Caco-2 (cell line): ENCODE measurements at regions not wholly inside any gene's neighbourhood (a gene's known extent, or its start where the extent isn't known, plus 50 kb on each side); places are given as distances from the start of the nearest gene placed in this dataset.

Experiments
- BruUV-seq: library from RNA; stranded (reverse); fragments of 400-500 nt; replicated peaks from 2 replicates; lab custom pipeline; 2021; lab: Mats Ljungman, UMichigan
- CTCF ChIA-PET: fragments of 300-600 bp; sonication (Branson Sonifier 250); formaldehyde crosslinking; loops from one replicate; lab custom pipeline; 2022; ENCODE audit warnings: antibody characterized with exemption; lab: Charles Lee
- POLR2A ChIA-PET: fragments of 300-600 bp; sonication (Branson Sonifier 250); formaldehyde crosslinking; loops from one replicate; lab custom pipeline; 2022; ENCODE audit warnings: antibody characterized with exemption; lab: Charles Lee
- DNase-seq, 2 experiments: peaks; one replicate each; pipeline versions ENCODE4 v3.0.0 to v3.0.0-alpha.2; 2020 to 2022
- H3K27me3 ChIP-seq: replicated peaks from 2 replicates; pipeline ENCODE4 v1.6.0; 2011; ENCODE audit warnings: low read length; ENCODE audit not compliant: control insufficient read depth, insufficient read depth
- H3K36me3 ChIP-seq: 2 replicates; pipeline ENCODE4 v1.5.1; 2011; ENCODE audit warnings: low read length; ENCODE audit not compliant: control insufficient read depth, insufficient read depth
- H3K4me1 ChIP-seq: fragments of 250-450 bp; sonication (Bioruptor Pico); 2 replicates; pipeline ENCODE4 v1.5.1; 2020; ENCODE audit warnings: mild to moderate bottlenecking
- H3K4me3 ChIP-seq: 2 replicates; pipeline ENCODE4 v1.5.1; 2011; ENCODE audit warnings: low read depth, mild to moderate bottlenecking, control low read depth, low read length
- H3K9me3 ChIP-seq: fragments of 250-450 bp; sonication (Bioruptor Pico); 2 replicates; pipeline ENCODE4 v1.5.1; 2020; ENCODE audit warnings: mild to moderate bottlenecking, moderate library complexity
- H3K27ac Mint-ChIP-seq: one replicate; pipeline ENCODE4 v1.8.0; 2022; ENCODE audit warnings: mixed read lengths; ENCODE audit not compliant: unreplicated experiment
- H3K27me3 Mint-ChIP-seq: one replicate; pipeline ENCODE4 v1.8.0; 2022; ENCODE audit warnings: mixed read lengths; ENCODE audit not compliant: insufficient read depth, unreplicated experiment
- H3K36me3 Mint-ChIP-seq: one replicate; pipeline ENCODE4 v1.8.0; 2022; ENCODE audit warnings: mild to moderate bottlenecking, mixed read lengths; ENCODE audit not compliant: insufficient read depth, unreplicated experiment
- H3K4me1 Mint-ChIP-seq: one replicate; pipeline ENCODE4 v1.8.0; 2022; ENCODE audit warnings: low read depth, mixed read lengths; ENCODE audit not compliant: unreplicated experiment
- H3K4me3 Mint-ChIP-seq: one replicate; pipeline ENCODE4 v1.8.0; 2022; ENCODE audit warnings: mild to moderate bottlenecking, moderate library complexity, mixed read lengths; ENCODE audit not compliant: unreplicated experiment
- H3K9me3 Mint-ChIP-seq: one replicate; pipeline ENCODE4 v1.8.0; 2022; ENCODE audit warnings: mixed read lengths; ENCODE audit not compliant: unreplicated experiment
- intact Hi-C: fragments of 100-400 bp; cut with micrococcal nuclease; formaldehyde crosslinking; loops from one replicate; pipeline ENCODE4 v1.10.0; 2022; ENCODE audit not compliant: unreplicated experiment
- TF ChIP-seq, protein P1 (sequence below), 2 experiments: fragments of 200-600 bp in 1 of 2; IDR thresholded peaks; 1 replicate in 1 of 2; 2 replicates in 1 of 2; pipeline versions ENCODE4 v1.5.1 to v1.8.0; 2011 to 2022; ENCODE audit warnings: antibody characterized with exemption in 1 of 2, control low read depth in 1 of 2, inconsistent platforms in 1 of 2, low read depth in 1 of 2, low read length in 1 of 2, mild to moderate bottlenecking in 1 of 2, moderate library complexity in 1 of 2; ENCODE audit not compliant: insufficient read depth in 1 of 2, severe bottlenecking in 1 of 2, unreplicated experiment in 1 of 2

DNA sequence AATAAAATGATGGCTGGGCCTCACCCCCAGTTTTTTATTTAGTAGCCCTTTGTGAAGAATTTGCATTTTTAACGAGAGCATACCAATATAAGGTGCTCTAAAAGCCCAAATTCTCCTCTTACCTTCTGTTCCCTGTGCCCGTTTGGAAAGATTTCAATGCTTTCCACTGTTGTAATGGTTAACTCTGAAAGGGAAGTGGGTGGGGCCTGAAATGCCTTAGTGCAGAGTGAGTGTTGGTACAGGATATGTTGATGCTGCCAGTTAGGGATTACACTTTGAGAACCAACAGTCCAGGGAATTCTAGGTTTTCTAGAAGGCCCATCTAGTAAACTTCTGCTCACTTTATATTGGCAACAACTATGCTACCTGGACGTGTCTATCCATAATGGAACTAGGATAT, 562.7 kb upstream of the NRSN1 start:
- no peaks in the 10 kb centered on the region for H3K36me3 Mint-ChIP-seq
- no TSS peak for BruUV-seq
- no peaks in the 10 kb centered on the region for H3K27me3 Mint-ChIP-seq
- no peak overlapping the region for H3K27ac Mint-ChIP-seq
- Histone ChIP-seq H3K4me3 (no peak overlapping the region), H3K4me1 (no peaks in the 10 kb centered on the region), H3K36me3 (no peaks in the 10 kb centered on the region), H3K27me3 (no peaks in the 10 kb centered on the region), H3K9me3 (no peaks in the 10 kb centered on the region)
- ChIA-PET POLR2A (no interaction called here), CTCF (no interaction called here)
- no peak overlapping the region for H3K4me3 Mint-ChIP-seq
- no peak for DNase-seq
- H3K4me1 Mint-ChIP-seq, result no peaks in the 10 kb centered on the region
- H3K9me3 Mint-ChIP-seq, result peaks cover 11% of the 10 kb centered on the region
- intact Hi-C loops, result no loop called here
- TF ChIP-seq, protein P1, sequence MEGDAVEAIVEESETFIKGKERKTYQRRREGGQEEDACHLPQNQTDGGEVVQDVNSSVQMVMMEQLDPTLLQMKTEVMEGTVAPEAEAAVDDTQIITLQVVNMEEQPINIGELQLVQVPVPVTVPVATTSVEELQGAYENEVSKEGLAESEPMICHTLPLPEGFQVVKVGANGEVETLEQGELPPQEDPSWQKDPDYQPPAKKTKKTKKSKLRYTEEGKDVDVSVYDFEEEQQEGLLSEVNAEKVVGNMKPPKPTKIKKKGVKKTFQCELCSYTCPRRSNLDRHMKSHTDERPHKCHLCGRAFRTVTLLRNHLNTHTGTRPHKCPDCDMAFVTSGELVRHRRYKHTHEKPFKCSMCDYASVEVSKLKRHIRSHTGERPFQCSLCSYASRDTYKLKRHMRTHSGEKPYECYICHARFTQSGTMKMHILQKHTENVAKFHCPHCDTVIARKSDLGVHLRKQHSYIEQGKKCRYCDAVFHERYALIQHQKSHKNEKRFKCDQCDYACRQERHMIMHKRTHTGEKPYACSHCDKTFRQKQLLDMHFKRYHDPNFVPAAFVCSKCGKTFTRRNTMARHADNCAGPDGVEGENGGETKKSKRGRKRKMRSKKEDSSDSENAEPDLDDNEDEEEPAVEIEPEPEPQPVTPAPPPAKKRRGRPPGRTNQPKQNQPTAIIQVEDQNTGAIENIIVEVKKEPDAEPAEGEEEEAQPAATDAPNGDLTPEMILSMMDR (IDR thresholded peaks at IDR 0.05; ENCODE audit: insufficient read depth in 1 of 2, low read depth in 1 of 2, low read length in 1 of 2, severe bottlenecking in 1 of 2, unreplicated experiment in 1 of 2), result no peak

DNA sequence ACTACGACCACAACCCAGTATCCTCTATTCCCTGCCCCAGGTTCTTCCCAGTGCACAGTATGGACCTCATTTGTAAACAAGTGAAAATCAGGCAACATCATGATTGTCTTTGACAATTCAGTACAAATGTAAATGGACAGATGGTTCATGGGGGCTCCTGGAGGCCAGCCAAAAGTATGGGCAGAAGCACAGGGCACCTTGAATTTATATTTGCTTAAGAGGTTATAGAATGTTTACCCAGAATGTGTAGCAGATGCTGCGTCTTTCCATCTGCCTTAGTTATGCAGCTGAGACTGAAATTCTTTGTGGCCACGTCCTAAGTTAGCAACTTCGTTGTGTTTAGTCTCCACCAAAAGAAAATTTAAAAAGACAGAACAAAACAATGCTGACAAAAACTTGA, 559.6 kb upstream of the NRSN1 start:
- ChIA-PET POLR2A (no interaction called here), CTCF (no interaction called here)
- no peak for DNase-seq
- H3K4me3 ChIP-seq, result no peak overlapping the region
- Mint-ChIP-seq H3K4me1 (no peaks in the 10 kb centered on the region), H3K27me3 (no peaks in the 10 kb centered on the region), H3K9me3 (peaks cover 11% of the 10 kb centered on the region), H3K36me3 (no peaks in the 10 kb centered on the region), H3K4me3 (no peak overlapping the region), H3K27ac (no peak overlapping the region)
- no peaks in the 10 kb centered on the region for H3K4me1 ChIP-seq
- intact Hi-C loops, result no loop called here
- H3K9me3 ChIP-seq, result no peaks in the 10 kb centered on the region
- H3K36me3 ChIP-seq, result no peaks in the 10 kb centered on the region
- TF ChIP-seq, protein P1 (IDR thresholded peaks at IDR 0.05; ENCODE audit: insufficient read depth in 1 of 2, low read depth in 1 of 2, low read length in 1 of 2, severe bottlenecking in 1 of 2, unreplicated experiment in 1 of 2), result no peak
- H3K27me3 ChIP-seq, result no peaks in the 10 kb centered on the region
- no TSS peak for BruUV-seq

DNA sequence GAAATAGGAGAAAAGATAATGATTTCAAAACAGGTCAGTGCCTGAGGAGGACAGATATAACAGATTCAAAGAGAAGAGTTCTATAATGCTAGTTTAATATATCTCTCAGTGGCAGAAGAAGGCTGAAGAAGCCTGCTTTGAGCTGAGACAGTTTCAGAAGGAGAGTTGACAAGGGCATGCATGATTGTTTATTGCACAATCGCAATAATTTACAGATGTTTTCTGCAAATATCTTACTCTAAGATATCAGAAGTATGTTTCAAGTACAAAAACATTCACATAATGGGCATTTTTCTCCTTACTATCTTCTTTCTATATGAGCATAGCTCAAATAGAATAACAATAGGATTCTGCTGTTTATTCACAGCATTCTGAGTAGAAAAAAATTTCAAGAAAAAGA, 557.7 kb upstream of the NRSN1 start:
- Histone ChIP-seq H3K4me3 (no peak overlapping the region), H3K9me3 (no peaks in the 10 kb centered on the region), H3K27me3 (no peaks in the 10 kb centered on the region), H3K4me1 (no peaks in the 10 kb centered on the region), H3K36me3 (no peaks in the 10 kb centered on the region)
- CTCF ChIA-PET, result no interaction called here
- intact Hi-C loops, result no loop called here
- TF ChIP-seq, protein P1 (IDR thresholded peaks at IDR 0.05; ENCODE audit: insufficient read depth in 1 of 2, low read depth in 1 of 2, low read length in 1 of 2, severe bottlenecking in 1 of 2, unreplicated experiment in 1 of 2), result no peak
- no TSS peak for BruUV-seq
- POLR2A ChIA-PET, result no interaction called here
- Mint-ChIP-seq H3K27ac (no peak overlapping the region), H3K4me3 (no peak overlapping the region), H3K36me3 (no peaks in the 10 kb centered on the region), H3K4me1 (no peaks in the 10 kb centered on the region), H3K27me3 (no peaks in the 10 kb centered on the region), H3K9me3 (no peaks in the 10 kb centered on the region)
- DNase-seq, result no peak
